Activated T-cell treated with anti-CD3 and anti-CD28 coated beads, Interleukin-2, amount 50 U/mL, for 24 hours (primary cell): ENCODE measurements at regions not wholly inside any gene's neighbourhood (a gene's known extent, or its start where the extent isn't known, plus 50 kb on each side); places are given as distances from the start of the nearest gene placed in this dataset.
"Not testable (repeated sequence)": the region's sequence is repeated elsewhere in the genome, so short reads cannot be mapped to it uniquely, and the experiment has no call there.

ENCODE experiments used
- DNase-seq: peaks from one replicate; pipeline ENCODE4 v3.0.0-alpha.2; 2020
- H3K27ac Mint-ChIP-seq: 2 replicates; pipeline ENCODE4 v1.8.0; 2020; ENCODE audit warnings: mild to moderate bottlenecking, mixed read lengths
- H3K27me3 Mint-ChIP-seq: 2 replicates; pipeline ENCODE4 v1.8.0; 2020; ENCODE audit warnings: mixed read lengths
- H3K36me3 Mint-ChIP-seq: 2 replicates; pipeline ENCODE4 v1.8.0; 2020; ENCODE audit warnings: low read depth, mixed read lengths
- H3K4me1 Mint-ChIP-seq: 2 replicates; pipeline ENCODE4 v1.8.0; 2020; ENCODE audit warnings: low read depth, mixed read lengths
- H3K4me3 Mint-ChIP-seq: 2 replicates; pipeline ENCODE4 v1.8.0; 2020; ENCODE audit warnings: mild to moderate bottlenecking, moderate library complexity, mixed read lengths
- H3K9me3 Mint-ChIP-seq: 2 replicates; pipeline ENCODE4 v1.8.0; 2020; ENCODE audit warnings: mixed read lengths

GRCh38 chr18:62629031-62629430 is 86.3 kb upstream of the PHLPP1 start:
- no peaks in the 10 kb centered on the region for H3K9me3 Mint-ChIP-seq
- no peak overlapping the region for H3K4me3 Mint-ChIP-seq
- no peak overlapping the region for H3K27ac Mint-ChIP-seq
- no peaks in the 10 kb centered on the region for H3K36me3 Mint-ChIP-seq
- H3K27me3 Mint-ChIP-seq, result peaks cover 14% of the 10 kb centered on the region
- no peaks in the 10 kb centered on the region for H3K4me1 Mint-ChIP-seq
- DNase-seq, result no peak

- Mint-ChIP-seq H3K9me3 (no peaks in the 10 kb centered on the region), H3K4me3 (no peak overlapping the region), H3K4me1 (peaks cover 2% of the 10 kb centered on the region), H3K27ac (no peak overlapping the region), H3K27me3 (peaks cover 26% of the 10 kb centered on the region), H3K36me3 (no peaks in the 10 kb centered on the region)
- DNase-seq, result no peak
Observed at GRCh38 chr18:62631173-62631572, 84.2 kb upstream of the PHLPP1 start.

GRCh38 chr18:62632788-62633455 is 82.4 kb upstream of the PHLPP1 start:
- no peak for DNase-seq
- no peaks in the 10 kb centered on the region for H3K9me3 Mint-ChIP-seq
- H3K27ac Mint-ChIP-seq, result no peak overlapping the region
- peaks cover 37% of the 10 kb centered on the region for H3K27me3 Mint-ChIP-seq
- H3K36me3 Mint-ChIP-seq, result no peaks in the 10 kb centered on the region
- no peak overlapping the region for H3K4me3 Mint-ChIP-seq
- peaks cover 6% of the 10 kb centered on the region for H3K4me1 Mint-ChIP-seq

GRCh38 chr18:62634458-62634857 is 80.9 kb upstream of the PHLPP1 start:
- Mint-ChIP-seq H3K9me3 (no peaks in the 10 kb centered on the region), H3K27ac (no peak overlapping the region), H3K4me1 (peaks cover 12% of the 10 kb centered on the region), H3K36me3 (no peaks in the 10 kb centered on the region), H3K27me3 (peaks cover 49% of the 10 kb centered on the region), H3K4me3 (no peak overlapping the region)
- DNase-seq, result no peak

- no peak for DNase-seq
- no peaks in the 10 kb centered on the region for H3K36me3 Mint-ChIP-seq
- peaks cover 49% of the 10 kb centered on the region for H3K27me3 Mint-ChIP-seq
- H3K4me1 Mint-ChIP-seq, result peaks cover 12% of the 10 kb centered on the region
- no peak overlapping the region for H3K4me3 Mint-ChIP-seq
- no peak overlapping the region for H3K27ac Mint-ChIP-seq
- no peaks in the 10 kb centered on the region for H3K9me3 Mint-ChIP-seq
Observed at GRCh38 chr18:62634979-62635630, 80.2 kb upstream of the PHLPP1 start.

- peaks cover 12% of the 10 kb centered on the region for H3K4me1 Mint-ChIP-seq
- H3K27me3 Mint-ChIP-seq, result peaks cover 39% of the 10 kb centered on the region
- DNase-seq, result no peak
- no peaks in the 10 kb centered on the region for H3K9me3 Mint-ChIP-seq
- no peaks in the 10 kb centered on the region for H3K36me3 Mint-ChIP-seq
- no peak overlapping the region for H3K4me3 Mint-ChIP-seq
- no peak overlapping the region for H3K27ac Mint-ChIP-seq
Observed at GRCh38 chr18:62637403-62637802, 77.9 kb upstream of the PHLPP1 start.

GRCh38 chr18:62637807-62638687 is 77.3 kb upstream of the PHLPP1 start:
- Mint-ChIP-seq H3K4me1 (peaks cover 12% of the 10 kb centered on the region), H3K4me3 (no peak overlapping the region)
- peak; percentile 64 for DNase-seq

GRCh38 chr18:62643181-62643580 is 72.2 kb upstream of the PHLPP1 start:
- no peak overlapping the region for H3K4me3 Mint-ChIP-seq
- peaks cover 4% of the 10 kb centered on the region for H3K4me1 Mint-ChIP-seq
- H3K9me3 Mint-ChIP-seq, result no peaks in the 10 kb centered on the region

More at GRCh38 chr18:62637807-62638687, 77.3 kb upstream of the PHLPP1 start:
- no peaks in the 10 kb centered on the region for H3K36me3 Mint-ChIP-seq
- H3K9me3 Mint-ChIP-seq, result no peaks in the 10 kb centered on the region
- H3K27me3 Mint-ChIP-seq, result peaks cover 38% of the 10 kb centered on the region
- H3K27ac Mint-ChIP-seq, result no peak overlapping the region

GRCh38 chr18:62644773-62645172 is 70.6 kb upstream of the PHLPP1 start:
- Mint-ChIP-seq H3K27me3 (peaks cover 4% of the 10 kb centered on the region), H3K4me3 (no peak overlapping the region), H3K9me3 (no peaks in the 10 kb centered on the region), H3K27ac (no peak overlapping the region), H3K4me1 (no peaks in the 10 kb centered on the region), H3K36me3 (no peaks in the 10 kb centered on the region)
- no peak for DNase-seq

More at GRCh38 chr18:62643181-62643580, 72.2 kb upstream of the PHLPP1 start:
- no peak overlapping the region for H3K27ac Mint-ChIP-seq
- H3K27me3 Mint-ChIP-seq, result peaks cover 9% of the 10 kb centered on the region
- H3K36me3 Mint-ChIP-seq, result no peaks in the 10 kb centered on the region
- no peak for DNase-seq

GRCh38 chr18:62647179-62647578 is 68.2 kb upstream of the PHLPP1 start:
- peaks cover 4% of the 10 kb centered on the region for H3K27me3 Mint-ChIP-seq
- no peak overlapping the region for H3K27ac Mint-ChIP-seq
- H3K4me1 Mint-ChIP-seq, result no peaks in the 10 kb centered on the region
- no peaks in the 10 kb centered on the region for H3K9me3 Mint-ChIP-seq
- no peaks in the 10 kb centered on the region for H3K36me3 Mint-ChIP-seq
- no peak for DNase-seq
- no peak overlapping the region for H3K4me3 Mint-ChIP-seq

- Mint-ChIP-seq H3K9me3 (no peaks in the 10 kb centered on the region), H3K4me3 (no peak overlapping the region), H3K4me1 (no peaks in the 10 kb centered on the region), H3K36me3 (no peaks in the 10 kb centered on the region), H3K27ac (no peak overlapping the region), H3K27me3 (peaks cover 4% of the 10 kb centered on the region)
- no peak for DNase-seq
Observed at GRCh38 chr18:62648045-62648678, 67.2 kb upstream of the PHLPP1 start.

GRCh38 chr18:62651276-62652056 is 63.9 kb upstream of the PHLPP1 start:
- no peak overlapping the region for H3K27ac Mint-ChIP-seq

GRCh38 chr18:62652057-62652629 is 63.2 kb upstream of the PHLPP1 start:
- not testable (repeated sequence) for H3K9me3 Mint-ChIP-seq, H3K27ac Mint-ChIP-seq, DNase-seq, H3K36me3 Mint-ChIP-seq, H3K4me1 Mint-ChIP-seq, H3K27me3 Mint-ChIP-seq, H3K4me3 Mint-ChIP-seq

More at GRCh38 chr18:62651276-62652056, 63.9 kb upstream of the PHLPP1 start:
- H3K9me3 Mint-ChIP-seq, result no peaks in the 10 kb centered on the region
- no peaks in the 10 kb centered on the region for H3K4me1 Mint-ChIP-seq
- no peaks in the 10 kb centered on the region for H3K36me3 Mint-ChIP-seq
- no peak for DNase-seq
- peaks cover 6% of the 10 kb centered on the region for H3K27me3 Mint-ChIP-seq
- no peak overlapping the region for H3K4me3 Mint-ChIP-seq
